Loucy (cell line): ENCODE measurements at regions not wholly inside any gene's neighbourhood (a gene's known extent, or its start where the extent isn't known, plus 50 kb on each side); places are given as distances from the start of the nearest gene placed in this dataset.

Experiments
- H2AFZ ChIP-seq: fragments of 200-600 bp; sonication (generic); 2 replicates; pipeline ENCODE4 v1.6.0; 2016; ENCODE audit warnings: antibody characterized with exemption, mild to moderate bottlenecking, low read length, moderate library complexity
- H3F3A ChIP-seq: fragments of 200-600 bp; 2 replicates; pipeline ENCODE4 v1.6.0; 2016; ENCODE audit warnings: antibody characterized with exemption, low read depth, mild to moderate bottlenecking
- H3K27me3 ChIP-seq: fragments of 200-600 bp; sonication (generic); 2 replicates; pipeline ENCODE4 v1.6.1; 2014; ENCODE audit warnings: low read length, mild to moderate bottlenecking; ENCODE audit not compliant: insufficient read depth, poor library complexity, severe bottlenecking
- H3K36me3 ChIP-seq: fragments of 200-600 bp; sonication (generic); 2 replicates; pipeline ENCODE4 v1.6.1; 2016; ENCODE audit warnings: low read length; ENCODE audit not compliant: insufficient read depth
- H3K4me1 ChIP-seq: fragments of 200-600 bp; sonication (generic); 2 replicates; pipeline ENCODE4 v1.5.1; 2014; ENCODE audit warnings: low read length, mild to moderate bottlenecking; ENCODE audit not compliant: insufficient read depth, poor library complexity, severe bottlenecking
- H3K4me2 ChIP-seq: fragments of 200-600 bp; sonication (generic); 2 replicates; pipeline ENCODE4 v1.6.0; 2014; ENCODE audit warnings: antibody characterized with exemption, low read length, low read depth, mild to moderate bottlenecking; ENCODE audit not compliant: poor library complexity, severe bottlenecking
- H3K4me3 ChIP-seq: fragments of 200-600 bp; sonication (generic); 2 replicates; pipeline ENCODE4 v1.5.1; 2014; ENCODE audit warnings: low read length, mild to moderate bottlenecking, mixed read lengths; ENCODE audit not compliant: poor library complexity, severe bottlenecking
- H3K79me2 ChIP-seq: fragments of 200-600 bp; sonication (generic); 2 replicates; pipeline ENCODE4 v1.6.1; 2014; ENCODE audit warnings: low read length; ENCODE audit not compliant: insufficient read depth
- H3K9ac ChIP-seq: fragments of 200-600 bp; sonication (generic); 2 replicates; pipeline ENCODE4 v1.6.0; 2014; ENCODE audit warnings: mild to moderate bottlenecking, low read depth, low read length, moderate library complexity; ENCODE audit not compliant: poor library complexity, severe bottlenecking
- H3K9me2 ChIP-seq: fragments of 200-600 bp; sonication (generic); replicated peaks from 2 replicates; pipeline ENCODE4 v1.6.1; 2016; ENCODE audit warnings: low read depth, low read length, mixed read lengths
- H3K9me3 ChIP-seq: fragments of 200-600 bp; sonication (generic); 2 replicates; pipeline ENCODE4 v1.6.1; 2014; ENCODE audit warnings: mild to moderate bottlenecking, antibody characterized with exemption, low read length, low read depth; ENCODE audit not compliant: insufficient read depth
- H4K20me1 ChIP-seq: fragments of 200-600 bp; sonication (generic); 2 replicates; pipeline ENCODE4 v1.6.0; 2014; ENCODE audit warnings: antibody characterized with exemption, low read length, mild to moderate bottlenecking; ENCODE audit not compliant: insufficient read depth, poor library complexity, severe bottlenecking
- EZH2phosphoT487 ChIP-seq: fragments of 200-600 bp; IDR thresholded peaks from 2 replicates; pipeline ENCODE4 v1.6.1; 2018; ENCODE audit warnings: antibody characterized with exemption, mild to moderate bottlenecking, moderate library complexity, borderline replicate concordance
- TF ChIP-seq, protein P1 (sequence below): fragments of 200-600 bp; sonication (generic); conservative IDR thresholded peaks from 2 replicates; pipeline ENCODE4 v1.5.1; 2014; ENCODE audit warnings: mild to moderate bottlenecking, antibody characterized with exemption, low read length

GRCh38 chr13:80585531-80585930 lies 244.6 kb upstream of the SPRY2 start:
- Histone ChIP-seq H3K36me3 (no peaks in the 10 kb centered on the region), H3K4me1 (no peaks in the 10 kb centered on the region), H3K9me3 (no peaks in the 10 kb centered on the region), H3K27me3 (no peaks in the 10 kb centered on the region), H3K79me2 (no peaks in the 10 kb centered on the region), H3K4me2 (no peak overlapping the region), H3F3A (no peaks in the 10 kb centered on the region), H3K4me3 (no peak overlapping the region), H3K9me2 (no peaks in the 10 kb centered on the region), H2AFZ (no peak overlapping the region), H4K20me1 (no peaks in the 10 kb centered on the region), H3K9ac (no peak overlapping the region)
- TF ChIP-seq, protein P1, sequence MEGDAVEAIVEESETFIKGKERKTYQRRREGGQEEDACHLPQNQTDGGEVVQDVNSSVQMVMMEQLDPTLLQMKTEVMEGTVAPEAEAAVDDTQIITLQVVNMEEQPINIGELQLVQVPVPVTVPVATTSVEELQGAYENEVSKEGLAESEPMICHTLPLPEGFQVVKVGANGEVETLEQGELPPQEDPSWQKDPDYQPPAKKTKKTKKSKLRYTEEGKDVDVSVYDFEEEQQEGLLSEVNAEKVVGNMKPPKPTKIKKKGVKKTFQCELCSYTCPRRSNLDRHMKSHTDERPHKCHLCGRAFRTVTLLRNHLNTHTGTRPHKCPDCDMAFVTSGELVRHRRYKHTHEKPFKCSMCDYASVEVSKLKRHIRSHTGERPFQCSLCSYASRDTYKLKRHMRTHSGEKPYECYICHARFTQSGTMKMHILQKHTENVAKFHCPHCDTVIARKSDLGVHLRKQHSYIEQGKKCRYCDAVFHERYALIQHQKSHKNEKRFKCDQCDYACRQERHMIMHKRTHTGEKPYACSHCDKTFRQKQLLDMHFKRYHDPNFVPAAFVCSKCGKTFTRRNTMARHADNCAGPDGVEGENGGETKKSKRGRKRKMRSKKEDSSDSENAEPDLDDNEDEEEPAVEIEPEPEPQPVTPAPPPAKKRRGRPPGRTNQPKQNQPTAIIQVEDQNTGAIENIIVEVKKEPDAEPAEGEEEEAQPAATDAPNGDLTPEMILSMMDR = no peak
- no peak for TF ChIP-seq EZH2phosphoT487

DNA sequence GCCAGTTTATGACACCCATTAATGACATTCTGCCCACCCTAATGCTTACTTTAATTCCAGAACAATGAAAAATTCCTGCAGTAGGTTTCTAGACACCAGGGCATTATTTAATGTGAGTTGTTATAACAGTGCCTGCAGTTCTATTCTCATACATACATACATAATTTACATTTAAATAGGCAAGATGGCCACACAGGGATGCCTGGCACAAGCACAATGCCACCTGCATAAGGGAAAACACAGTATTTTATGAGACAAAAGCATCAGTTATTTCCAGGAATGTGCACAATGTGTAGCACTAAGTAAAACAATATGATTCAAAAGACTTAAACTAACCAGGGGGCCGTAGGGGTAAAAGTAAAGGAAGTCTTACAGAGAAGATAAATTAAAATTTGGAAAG lies 243.9 kb upstream of the SPRY2 start:
- Histone ChIP-seq H4K20me1 (no peaks in the 10 kb centered on the region), H3K9ac (no peak overlapping the region), H3K27me3 (no peaks in the 10 kb centered on the region), H3F3A (no peaks in the 10 kb centered on the region), H2AFZ (no peak overlapping the region), H3K9me3 (no peaks in the 10 kb centered on the region), H3K4me2 (no peak overlapping the region), H3K9me2 (no peaks in the 10 kb centered on the region), H3K4me3 (no peak overlapping the region), H3K4me1 (no peaks in the 10 kb centered on the region), H3K36me3 (no peaks in the 10 kb centered on the region), H3K79me2 (no peaks in the 10 kb centered on the region)
- TF ChIP-seq, protein P1 = no peak
- TF ChIP-seq EZH2phosphoT487 = no peak

DNA sequence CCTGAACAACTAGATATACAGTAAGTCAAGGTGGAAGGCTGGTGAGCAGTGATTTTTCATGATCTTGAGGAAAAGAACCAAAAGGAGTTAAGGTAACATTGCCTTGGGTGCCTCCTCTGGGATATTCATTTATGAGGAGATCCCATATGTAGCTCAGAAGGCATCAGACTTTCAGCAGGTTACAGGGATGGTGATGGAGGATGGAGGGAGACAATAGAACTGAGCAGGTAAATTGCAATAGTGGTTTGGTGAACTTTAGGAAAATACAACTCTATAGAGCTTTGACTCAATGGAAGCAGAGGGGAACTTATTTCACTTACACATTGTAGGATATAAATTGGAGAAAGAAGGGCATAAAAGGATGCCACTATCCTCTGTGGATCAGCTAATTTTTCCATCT lies 243.4 kb upstream of the SPRY2 start:
- Histone ChIP-seq H4K20me1 (no peaks in the 10 kb centered on the region), H3K79me2 (no peaks in the 10 kb centered on the region), H3K36me3 (no peaks in the 10 kb centered on the region), H3K4me3 (no peak overlapping the region), H3K4me1 (no peaks in the 10 kb centered on the region), H3K9ac (no peak overlapping the region), H3F3A (no peaks in the 10 kb centered on the region), H3K9me3 (no peaks in the 10 kb centered on the region), H3K4me2 (no peak overlapping the region), H3K9me2 (no peaks in the 10 kb centered on the region), H3K27me3 (no peaks in the 10 kb centered on the region), H2AFZ (no peak overlapping the region)
- TF ChIP-seq, protein P1 = no peak
- TF ChIP-seq EZH2phosphoT487 = no peak
